Astrocyte of the hippocampus (primary cell): ENCODE measurements at regions not wholly inside any gene's neighbourhood (a gene's known extent, or its start where the extent isn't known, plus 50 kb on each side); places are given as distances from the start of the nearest gene placed in this dataset.

Experiments used
- DNase-seq: peaks from one replicate; pipeline ENCODE4 v3.0.0; 2011; ENCODE audit warnings: low read depth, low spot score

- no peak for DNase-seq
These were observed 221.3 kb upstream of the ASIC2 start for GRCh38 chr17:33514369-33514768.

- no peak for DNase-seq
These were observed 222.9 kb upstream of the ASIC2 start for GRCh38 chr17:33515974-33516373.

DNA sequence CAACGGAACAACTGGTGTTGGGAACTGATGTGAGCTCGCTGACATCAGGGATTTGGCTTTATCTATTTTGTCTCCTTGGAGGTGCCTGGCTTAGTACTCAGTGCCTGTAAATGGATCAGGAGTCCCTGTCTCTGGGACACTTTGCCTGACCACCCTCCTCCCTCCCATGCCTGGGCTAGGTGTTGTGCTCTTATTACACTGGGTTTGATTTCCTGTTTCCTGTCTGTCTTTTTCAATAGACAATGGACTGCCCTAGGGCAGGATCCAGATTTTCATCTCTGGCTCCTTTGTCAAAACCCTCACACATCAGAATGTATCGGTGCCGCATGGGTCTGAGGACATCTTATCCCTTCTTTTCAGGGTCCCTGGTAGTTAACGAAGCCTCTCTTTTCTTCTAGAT lies 223.6 kb upstream of the ASIC2 start:
- no peak for DNase-seq

- DNase-seq, result no peak
These were observed 224.7 kb upstream of the ASIC2 start for GRCh38 chr17:33517746-33518145.

- DNase-seq, result no peak
These were observed 226.6 kb upstream of the ASIC2 start for GRCh38 chr17:33519692-33520091.

DNA sequence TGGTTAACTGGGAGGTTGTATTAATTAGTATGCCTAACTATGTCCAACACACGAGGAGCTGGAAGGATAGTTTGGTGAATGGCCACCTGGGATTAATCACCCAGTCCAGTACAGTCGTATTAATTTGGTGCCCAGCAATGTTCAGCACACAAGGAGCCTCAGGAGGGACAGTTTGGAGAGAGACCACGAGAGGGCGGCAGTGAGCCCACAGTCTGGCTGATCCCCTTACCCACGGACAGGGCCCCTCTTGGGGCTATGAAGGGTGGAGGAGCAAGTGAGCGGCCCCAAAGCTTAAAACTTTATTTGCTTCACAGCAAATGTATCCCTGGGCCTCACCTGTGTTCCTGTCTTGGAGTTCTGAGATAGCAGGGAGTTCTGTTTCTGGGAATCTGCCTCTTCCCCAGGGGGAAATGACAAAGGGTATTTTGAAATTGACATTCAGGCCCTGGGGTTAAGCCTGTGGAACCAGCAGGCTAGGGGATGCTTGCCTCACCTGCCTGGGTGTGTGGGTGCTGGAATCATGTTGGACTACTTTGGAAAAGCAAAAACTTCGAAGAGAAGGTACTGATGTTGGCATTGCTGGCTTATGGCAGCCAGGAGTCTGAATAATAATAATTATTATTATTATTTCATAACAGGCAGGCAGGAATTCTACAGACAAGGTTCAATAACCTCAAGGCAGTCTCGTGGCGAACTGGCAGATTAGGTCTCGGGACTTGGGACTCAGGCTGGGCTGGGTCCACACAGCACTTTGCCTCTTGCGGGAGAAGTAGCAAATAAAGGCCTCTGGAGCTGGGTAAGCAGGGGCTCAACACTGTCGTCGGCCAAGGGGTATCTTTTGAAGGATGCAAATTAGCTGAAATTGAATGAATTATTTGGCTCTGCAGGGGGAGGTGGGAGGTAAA lies 227.6 kb upstream of the ASIC2 start:
- DNase-seq, result peak; percentile 46

DNA sequence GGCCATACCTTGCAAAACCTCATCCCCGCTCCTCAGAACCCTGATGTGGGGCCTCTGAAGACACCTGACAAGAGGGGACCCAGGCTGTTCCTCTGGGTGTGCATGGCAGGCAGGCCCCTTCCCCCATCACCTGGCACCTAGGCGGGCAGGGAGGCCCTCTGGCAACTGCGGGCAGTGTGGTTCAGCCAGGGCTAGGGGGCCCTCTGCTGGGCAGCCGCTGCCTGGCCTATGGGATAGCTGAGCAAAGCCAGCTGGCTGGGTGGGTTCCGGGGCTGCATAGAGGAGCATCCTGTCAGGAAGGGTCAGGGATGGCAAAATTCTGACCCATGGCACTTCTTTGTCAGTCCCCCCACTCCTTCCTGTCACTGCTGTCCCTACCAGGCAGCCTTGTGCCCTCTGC lies 228.7 kb upstream of the ASIC2 start:
- peak; percentile 6 for DNase-seq

- no peak for DNase-seq
These were observed 229.5 kb upstream of the ASIC2 start for GRCh38 chr17:33522623-33523022.

- DNase-seq, result no peak
These were observed 230.5 kb upstream of the ASIC2 start for GRCh38 chr17:33523577-33523981.

DNA sequence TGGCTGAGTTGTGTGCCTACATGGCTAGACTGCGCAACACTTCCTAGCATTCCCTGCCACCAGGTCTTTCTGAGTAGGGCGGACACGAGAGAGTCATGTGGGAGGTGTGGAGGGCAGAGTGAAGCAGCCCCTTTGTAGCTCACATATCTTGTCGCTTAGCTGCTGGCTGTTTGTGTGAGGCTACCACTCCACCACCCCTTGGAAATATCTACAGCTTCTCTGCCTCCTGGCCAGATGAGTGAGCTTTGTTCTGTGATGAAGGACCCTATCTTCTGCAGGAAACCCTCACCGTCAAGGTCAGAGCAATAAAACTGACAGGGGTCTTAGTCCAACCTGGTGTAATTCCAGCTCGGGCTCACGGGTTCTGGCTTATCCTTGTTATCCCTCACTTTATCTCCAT lies 232.1 kb upstream of the ASIC2 start:
- no peak for DNase-seq

DNA sequence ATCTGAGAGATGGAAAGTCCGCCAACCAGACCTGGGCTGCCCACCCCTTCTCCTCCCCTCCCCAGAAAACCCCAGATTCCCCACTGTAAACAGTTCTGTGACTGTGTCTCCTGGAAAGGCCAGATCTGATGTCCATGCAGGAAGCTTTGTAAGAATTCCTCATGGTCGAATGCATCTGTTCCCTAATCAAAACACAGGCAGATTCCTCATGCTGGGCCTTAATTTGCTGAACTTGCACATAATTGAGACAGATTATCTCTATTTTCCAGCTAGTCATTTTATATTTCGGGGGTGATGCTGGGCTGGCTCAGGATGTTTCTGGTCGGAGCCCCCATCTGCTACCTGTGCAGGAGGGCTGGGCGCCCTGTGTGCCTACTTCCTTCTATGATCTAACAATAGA lies 233.6 kb upstream of the ASIC2 start:
- DNase-seq, result no peak

DNA sequence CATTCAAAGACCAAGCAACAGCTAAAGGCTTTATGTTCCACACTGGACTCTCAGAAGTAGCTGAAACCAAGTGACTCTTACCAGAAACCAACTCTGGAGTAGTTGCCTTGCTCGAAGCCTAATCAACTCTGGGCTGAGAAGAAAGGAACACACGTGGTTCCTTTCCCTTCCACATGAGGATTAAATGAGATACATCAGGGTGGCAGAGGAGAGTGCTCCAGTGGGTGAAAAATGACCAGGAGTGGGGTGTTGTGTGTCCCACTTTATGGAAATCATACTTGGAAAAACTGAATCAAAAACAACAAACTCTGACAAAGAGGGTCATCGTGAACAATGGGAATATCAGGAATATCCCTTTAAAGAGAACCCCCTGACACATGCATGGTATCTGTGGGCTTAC lies 234.2 kb upstream of the ASIC2 start:
- DNase-seq, result no peak

GRCh38 chr17:33528846-33529245 lies 235.8 kb upstream of the ASIC2 start:
- no peak for DNase-seq

GRCh38 chr17:33529816-33530215 lies 236.7 kb upstream of the ASIC2 start:
- DNase-seq, result no peak

GRCh38 chr17:33531311-33531710 lies 238.2 kb upstream of the ASIC2 start:
- DNase-seq, result no peak

GRCh38 chr17:33534087-33534486 lies 241.0 kb upstream of the ASIC2 start:
- no peak for DNase-seq

DNA sequence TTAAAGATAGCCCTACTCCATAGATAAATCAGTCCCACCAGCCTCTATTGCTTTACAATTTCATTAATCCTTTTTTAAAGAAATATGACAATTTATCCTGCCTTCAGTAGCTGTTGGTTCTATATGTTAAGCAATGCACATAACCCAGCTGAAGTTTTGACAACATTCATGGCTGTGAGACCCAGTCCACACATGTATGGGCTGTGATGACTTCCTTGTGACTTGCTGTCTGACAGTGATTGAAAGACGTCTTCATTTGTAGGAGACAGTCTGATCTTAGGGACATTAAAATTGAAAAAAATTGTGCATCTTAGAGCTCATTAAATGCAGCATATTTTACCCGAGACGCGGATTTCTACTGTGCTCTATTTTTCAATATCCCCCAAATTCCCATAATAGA lies 252.0 kb upstream of the ASIC2 start:
- no peak for DNase-seq

GRCh38 chr17:33550261-33550660 lies 257.2 kb upstream of the ASIC2 start:
- no peak for DNase-seq

GRCh38 chr17:33551075-33551474 lies 258.0 kb upstream of the ASIC2 start:
- no peak for DNase-seq

- no peak for DNase-seq
These were observed 258.8 kb upstream of the ASIC2 start for GRCh38 chr17:33551911-33552310.

- DNase-seq, result no peak
These were observed 267.1 kb upstream of the ASIC2 start for GRCh38 chr17:33560165-33560564.

DNA sequence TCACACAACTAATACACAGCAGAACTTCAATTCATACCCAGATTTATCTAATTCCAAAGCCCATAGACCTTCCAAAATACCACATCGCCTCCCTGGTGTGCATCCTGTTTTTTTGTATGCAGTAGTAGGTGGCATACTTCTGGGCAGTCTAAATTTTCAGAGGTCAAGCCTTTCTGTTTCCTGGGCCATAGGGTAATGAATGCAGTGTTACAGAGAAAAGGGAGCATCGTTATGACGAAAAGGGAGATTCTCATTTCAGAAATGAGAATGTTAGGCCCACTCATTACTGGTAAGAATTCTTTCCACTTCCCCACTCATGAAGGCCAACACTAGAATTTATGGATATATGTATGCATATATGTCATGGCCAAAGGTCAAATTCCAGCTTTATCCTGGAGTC lies 267.8 kb upstream of the ASIC2 start:
- DNase-seq, result no peak

- DNase-seq, result no peak
These were observed 268.7 kb upstream of the ASIC2 start for GRCh38 chr17:33561569-33562334.
